SU-DHL-6 (cell line): ENCODE measurements at regions not wholly inside any gene's neighbourhood (a gene's known extent, or its start where the extent isn't known, plus 50 kb on each side); places are given as distances from the start of the nearest gene placed in this dataset.

ENCODE experiments used
- H2AFZ ChIP-seq: fragments of 200-600 bp; sonication (generic); 2 replicates; pipeline ENCODE4 v1.6.1; 2014; ENCODE audit warnings: low read depth, mild to moderate bottlenecking, moderate library complexity, mixed read lengths, antibody characterized with exemption, low read length; ENCODE audit not compliant: severe bottlenecking
- H3F3A ChIP-seq: fragments of 200-600 bp; shearing (Covaris generic); 2 replicates; pipeline ENCODE4 v1.6.0; 2016; ENCODE audit warnings: antibody characterized with exemption, mild to moderate bottlenecking; ENCODE audit not compliant: insufficient read depth
- H3K27ac ChIP-seq: fragments of 200-600 bp; sonication (generic); 2 replicates; pipeline ENCODE4 v1.5.1; 2016; ENCODE audit warnings: low read depth, mild to moderate bottlenecking, low read length, moderate library complexity, mixed read lengths
- H3K27me3 ChIP-seq: fragments of 200-600 bp; sonication (generic), shearing (Covaris generic); 2 replicates; pipeline ENCODE4 v1.6.0; 2014; ENCODE audit warnings: mild to moderate bottlenecking, low read length
- H3K36me3 ChIP-seq: fragments of 200-600 bp; sonication (generic); 2 replicates; pipeline ENCODE4 v1.6.1; 2014; ENCODE audit warnings: mild to moderate bottlenecking, low read length, mixed read lengths
- H3K4me2 ChIP-seq: fragments of 300-600, 200-600 bp; shearing (Covaris generic), sonication (generic); 2 replicates; pipeline ENCODE4 v1.6.0; 2014; ENCODE audit warnings: low read length, low read depth, mild to moderate bottlenecking; ENCODE audit not compliant: poor library complexity, severe bottlenecking
- H3K4me3 ChIP-seq: fragments of 200-600 bp; sonication (generic); 2 replicates; pipeline ENCODE4 v1.5.1; 2014; ENCODE audit warnings: antibody characterized with exemption, low read length, mild to moderate bottlenecking, mixed read lengths; ENCODE audit not compliant: insufficient read depth, poor library complexity, severe bottlenecking
- H3K79me2 ChIP-seq: fragments of 200-600 bp; sonication (generic); 2 replicates; pipeline ENCODE4 v1.6.1; 2014; ENCODE audit warnings: mild to moderate bottlenecking, low read length, moderate library complexity; ENCODE audit not compliant: insufficient read depth
- H3K9ac ChIP-seq: fragments of 200-600 bp; sonication (generic); 2 replicates; pipeline ENCODE4 v1.7.0; 2014; ENCODE audit warnings: mild to moderate bottlenecking, low read length
- H3K9me2 ChIP-seq: fragments of 200-600 bp; sonication (generic); replicated peaks from 2 replicates; pipeline ENCODE4 v1.6.1; 2014; ENCODE audit warnings: low read length; ENCODE audit not compliant: insufficient read depth
- H3K9me3 ChIP-seq: fragments of 200-600 bp; sonication (generic); 2 replicates; pipeline ENCODE4 v1.6.1; 2014; ENCODE audit warnings: low read length, mixed read lengths; ENCODE audit not compliant: insufficient read depth
- H4K20me1 ChIP-seq: fragments of 200-600 bp; sonication (generic); 2 replicates; pipeline ENCODE4 v1.6.1; 2014; ENCODE audit warnings: low read depth, mild to moderate bottlenecking, antibody characterized with exemption, low read length, moderate library complexity, mixed read lengths
- CTCF ChIP-seq: fragments of 200-600 bp; sonication (generic); IDR thresholded peaks from one replicate; pipeline ENCODE4 v1.5.1; 2017; ENCODE audit warnings: antibody characterized with exemption, mild to moderate bottlenecking, low read length, moderate library complexity; ENCODE audit not compliant: insufficient read depth, poor library complexity, severe bottlenecking
- EZH2phosphoT487 ChIP-seq: fragments of 200-600 bp; sonication (generic), shearing (Covaris generic); conservative IDR thresholded peaks from 2 replicates; pipeline ENCODE4 v1.6.1; 2018; ENCODE audit warnings: mild to moderate bottlenecking, antibody characterized with exemption, low read length, moderate library complexity, mixed read lengths

GRCh38 chr12:114863911-114864310 is 179.9 kb upstream of the TBX3 start:
- H3K27me3 ChIP-seq, result no peaks in the 10 kb centered on the region
- H3K27ac ChIP-seq, result no peak overlapping the region
- no peaks in the 10 kb centered on the region for H3K79me2 ChIP-seq
- no peak overlapping the region for H3K4me3 ChIP-seq
- H2AFZ ChIP-seq, result no peak overlapping the region
- no peak overlapping the region for H3K4me2 ChIP-seq
- H3K9me3 ChIP-seq, result no peaks in the 10 kb centered on the region
- no peaks in the 10 kb centered on the region for H3K9me2 ChIP-seq
- H3K9ac ChIP-seq, result no peak overlapping the region
- no peaks in the 10 kb centered on the region for H3F3A ChIP-seq
- TF ChIP-seq CTCF, result no peak
- TF ChIP-seq EZH2phosphoT487, result no peak
- H3K36me3 ChIP-seq, result no peaks in the 10 kb centered on the region
- no peaks in the 10 kb centered on the region for H4K20me1 ChIP-seq

- Histone ChIP-seq H3K9me3 (no peaks in the 10 kb centered on the region; the same call in 1 of the 2 replicates), H3K4me2 (no peak overlapping the region), H3K4me3 (no peak overlapping the region), H3K27ac (no peak overlapping the region), H3K9ac (no peak overlapping the region), H2AFZ (no peak overlapping the region), H3F3A (no peaks in the 10 kb centered on the region), H3K9me2 (no peaks in the 10 kb centered on the region), H3K79me2 (no peaks in the 10 kb centered on the region), H3K36me3 (no peaks in the 10 kb centered on the region), H4K20me1 (no peaks in the 10 kb centered on the region), H3K27me3 (no peaks in the 10 kb centered on the region)
- TF ChIP-seq EZH2phosphoT487, result no peak
- TF ChIP-seq CTCF, result no peak
Observed at GRCh38 chr12:114860969-114861368, 177.0 kb upstream of the TBX3 start.

GRCh38 chr12:114858388-114859146 is 174.6 kb upstream of the TBX3 start:
- Histone ChIP-seq H3K9ac (no peak overlapping the region), H3K9me2 (no peaks in the 10 kb centered on the region), H3K9me3 (no peaks in the 10 kb centered on the region; the same call in 1 of the 2 replicates), H3K4me3 (no peak overlapping the region), H3K36me3 (no peaks in the 10 kb centered on the region), H4K20me1 (no peaks in the 10 kb centered on the region), H2AFZ (no peak overlapping the region), H3F3A (no peaks in the 10 kb centered on the region), H3K4me2 (no peak overlapping the region), H3K27me3 (no peaks in the 10 kb centered on the region), H3K79me2 (no peaks in the 10 kb centered on the region), H3K27ac (no peak overlapping the region)
- no peak for TF ChIP-seq CTCF
- TF ChIP-seq EZH2phosphoT487, result no peak
